Body of pancreas (tissue), 4 donors: ENCODE measurements at regions not wholly inside any gene's neighbourhood (a gene's known extent, or its start where the extent isn't known, plus 50 kb on each side); places are given as distances from the start of the nearest gene placed in this dataset.

Source experiments
- CTCF ChIP-seq, 7 experiments: fragments of 450-650 bp in 4 of 7; fragments of 200-600 bp in 3 of 7; sonication (generic) in 3 of 7; IDR thresholded peaks; one replicate each; pipeline ENCODE4 v1.5.1; 2016 to 2019; ENCODE audit warnings: antibody characterized with exemption in 7 of 7
- POLR2A ChIP-seq, 3 donors: fragments of 450-650 bp; IDR thresholded peaks; one replicate each; pipeline ENCODE4 v1.6.1; 2016; ENCODE audit warnings: antibody characterized with exemption in 3 of 3, mild to moderate bottlenecking in 2 of 3

- TF ChIP-seq CTCF (IDR thresholded peaks at IDR 0.05) (no peak), POLR2A (IDR thresholded peaks at IDR 0.05) (no peak)
Measured at GRCh38 chr20:52465991-52466390, 274.4 kb upstream of the ZFP64 start.
